Activated CD8-positive, alpha-beta T cell treated with anti-CD3 and anti-CD28 coated beads for 36 hours (primary cell): ENCODE measurements at regions not wholly inside any gene's neighbourhood (a gene's known extent, or its start where the extent isn't known, plus 50 kb on each side); places are given as distances from the start of the nearest gene placed in this dataset.

Experiments used
- ATAC-seq: fragments of 200-7000 bp; cut with Tn5 transposase; one replicate; pipeline ENCODE4 v1.10.0; 2021; ENCODE audit warnings: mild to moderate bottlenecking, moderate library complexity
- CTCF ChIA-PET: fragments of 350-600 bp; sonication (Branson Sonifier 250); formaldehyde crosslinking; loops from one replicate; lab custom pipeline; 2021; ENCODE audit warnings: antibody characterized with exemption; lab: Charles Lee
- POLR2A ChIA-PET: fragments of 350-600 bp; sonication (Branson Sonifier 250); formaldehyde crosslinking; loops from one replicate; lab custom pipeline; 2021; ENCODE audit warnings: antibody characterized with exemption; lab: Charles Lee
- DNase-seq: peaks from one replicate; pipeline ENCODE4 v3.0.0-alpha.2; 2020
- H3K27ac Mint-ChIP-seq: one replicate; pipeline ENCODE4 v1.8.0; 2021; ENCODE audit warnings: mild to moderate bottlenecking, mixed read lengths
- H3K27me3 Mint-ChIP-seq: one replicate; pipeline ENCODE4 v1.8.0; 2021; ENCODE audit warnings: mixed read lengths
- H3K36me3 Mint-ChIP-seq: one replicate; pipeline ENCODE4 v1.8.0; 2021; ENCODE audit warnings: low read depth, mixed read lengths
- H3K4me1 Mint-ChIP-seq: one replicate; pipeline ENCODE4 v1.8.0; 2021; ENCODE audit warnings: low read depth, mixed read lengths
- H3K4me3 Mint-ChIP-seq: one replicate; pipeline ENCODE4 v1.8.0; 2021; ENCODE audit warnings: mild to moderate bottlenecking, moderate library complexity, mixed read lengths
- H3K9me3 Mint-ChIP-seq: one replicate; pipeline ENCODE4 v1.8.0; 2021; ENCODE audit warnings: mixed read lengths
- intact Hi-C: fragments of 100-400 bp; cut with micrococcal nuclease; formaldehyde crosslinking; loops from one replicate; pipeline ENCODE4 v1.10.0; 2022
- TF ChIP-seq, protein P1 (sequence below): fragments of 200-600 bp; IDR thresholded peaks from one replicate; pipeline ENCODE4 v1.8.0; 2022; ENCODE audit warnings: antibody characterized with exemption, mild to moderate bottlenecking

GRCh38 chr15:53831907-53832770, 72.7 kb upstream of the WDR72 start:
- ChIA-PET CTCF (no interaction called here), POLR2A (interaction anchor here (0.6 kb wide), 2 partner anchors 9 to 12 kb away, joined by 3 to 4 read pairs; no protein-coding TSS in a partner anchor)
- Mint-ChIP-seq H3K36me3 (no peaks in the 10 kb centered on the region), H3K27ac (no peak overlapping the region), H3K27me3 (peaks cover 6% of the 10 kb centered on the region), H3K4me1 (no peaks in the 10 kb centered on the region), H3K9me3 (no peaks in the 10 kb centered on the region), H3K4me3 (no peak overlapping the region)
- DNase-seq (no peak), ATAC-seq (no peak)
- TF ChIP-seq, protein P1, sequence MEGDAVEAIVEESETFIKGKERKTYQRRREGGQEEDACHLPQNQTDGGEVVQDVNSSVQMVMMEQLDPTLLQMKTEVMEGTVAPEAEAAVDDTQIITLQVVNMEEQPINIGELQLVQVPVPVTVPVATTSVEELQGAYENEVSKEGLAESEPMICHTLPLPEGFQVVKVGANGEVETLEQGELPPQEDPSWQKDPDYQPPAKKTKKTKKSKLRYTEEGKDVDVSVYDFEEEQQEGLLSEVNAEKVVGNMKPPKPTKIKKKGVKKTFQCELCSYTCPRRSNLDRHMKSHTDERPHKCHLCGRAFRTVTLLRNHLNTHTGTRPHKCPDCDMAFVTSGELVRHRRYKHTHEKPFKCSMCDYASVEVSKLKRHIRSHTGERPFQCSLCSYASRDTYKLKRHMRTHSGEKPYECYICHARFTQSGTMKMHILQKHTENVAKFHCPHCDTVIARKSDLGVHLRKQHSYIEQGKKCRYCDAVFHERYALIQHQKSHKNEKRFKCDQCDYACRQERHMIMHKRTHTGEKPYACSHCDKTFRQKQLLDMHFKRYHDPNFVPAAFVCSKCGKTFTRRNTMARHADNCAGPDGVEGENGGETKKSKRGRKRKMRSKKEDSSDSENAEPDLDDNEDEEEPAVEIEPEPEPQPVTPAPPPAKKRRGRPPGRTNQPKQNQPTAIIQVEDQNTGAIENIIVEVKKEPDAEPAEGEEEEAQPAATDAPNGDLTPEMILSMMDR, result no peak
- intact Hi-C loops, result no loop called here

DNA sequence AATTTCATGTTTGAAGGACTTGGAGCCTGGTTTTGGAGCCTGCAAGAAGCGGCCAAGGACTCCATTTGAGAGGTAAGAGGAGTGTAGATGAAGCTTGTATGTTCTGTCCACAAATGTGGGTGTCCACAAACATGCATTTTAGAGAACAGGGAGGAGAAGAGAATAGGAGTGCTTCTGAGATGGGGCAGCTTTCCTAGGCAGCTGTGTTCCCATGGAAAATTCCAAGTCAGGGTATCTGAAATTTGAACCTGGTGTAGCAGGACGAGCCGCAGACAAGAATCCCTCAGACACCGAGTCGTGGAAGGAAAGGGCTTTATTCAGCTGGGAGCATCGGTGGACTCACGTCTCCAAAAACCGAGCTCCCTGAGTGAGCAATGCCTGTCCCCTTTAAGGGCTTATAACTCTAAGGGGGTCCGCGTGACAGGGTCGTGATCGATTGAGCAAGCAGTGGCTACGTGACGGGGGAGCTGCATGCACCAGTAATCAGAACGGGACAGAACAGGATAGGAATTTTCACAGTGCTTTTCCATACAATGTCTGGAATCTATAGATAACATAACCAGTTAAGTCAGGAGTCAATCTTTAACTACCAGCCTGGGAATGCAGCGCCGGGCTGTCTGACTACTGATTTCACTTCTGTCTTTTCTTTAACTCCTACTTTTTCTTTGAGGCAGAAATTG, 71.4 kb upstream of the WDR72 start:
- no peaks in the 10 kb centered on the region for H3K36me3 Mint-ChIP-seq
- no peaks in the 10 kb centered on the region for H3K9me3 Mint-ChIP-seq
- H3K4me3 Mint-ChIP-seq, result no peak overlapping the region
- H3K27ac Mint-ChIP-seq, result no peak overlapping the region
- ChIA-PET CTCF (no interaction called here), POLR2A (no interaction called here)
- ATAC-seq, result no peak
- TF ChIP-seq, protein P1, result no peak
- H3K27me3 Mint-ChIP-seq, result peaks cover 6% of the 10 kb centered on the region
- intact Hi-C loops, result no loop called here
- no peak for DNase-seq
- no peaks in the 10 kb centered on the region for H3K4me1 Mint-ChIP-seq

DNA sequence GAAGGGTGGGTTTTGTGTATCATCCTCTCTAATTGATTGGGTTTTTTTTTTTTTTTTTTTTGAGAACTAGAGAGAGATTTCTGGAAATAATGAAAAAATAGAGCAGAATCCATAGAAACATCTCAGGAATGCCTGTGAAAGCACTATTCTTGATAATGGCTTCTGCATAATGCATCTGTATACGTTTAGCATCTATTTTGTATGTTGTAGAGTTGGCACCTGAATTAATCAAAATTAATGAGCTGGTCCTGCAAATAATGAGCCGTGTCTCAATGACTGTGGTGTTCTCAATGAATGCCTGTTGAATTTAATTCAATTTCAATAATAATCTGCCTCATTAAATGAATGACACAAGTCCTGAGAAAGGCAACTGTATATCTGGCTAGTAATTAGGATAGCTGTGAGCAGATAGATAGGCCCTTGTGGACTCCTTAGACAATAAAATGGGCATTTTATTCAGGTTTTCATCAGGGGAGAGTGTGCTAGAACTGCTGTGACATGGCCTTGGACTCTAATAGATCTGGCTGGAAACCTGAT, 70.5 kb upstream of the WDR72 start:
- Mint-ChIP-seq H3K4me1 (no peaks in the 10 kb centered on the region), H3K27me3 (peaks cover 6% of the 10 kb centered on the region), H3K36me3 (no peaks in the 10 kb centered on the region), H3K9me3 (no peaks in the 10 kb centered on the region), H3K27ac (no peak overlapping the region), H3K4me3 (no peak overlapping the region)
- DNase-seq (no peak), ATAC-seq (no peak)
- ChIA-PET POLR2A (no interaction called here), CTCF (no interaction called here)
- TF ChIP-seq, protein P1, result no peak
- intact Hi-C loops, result no loop called here

DNA sequence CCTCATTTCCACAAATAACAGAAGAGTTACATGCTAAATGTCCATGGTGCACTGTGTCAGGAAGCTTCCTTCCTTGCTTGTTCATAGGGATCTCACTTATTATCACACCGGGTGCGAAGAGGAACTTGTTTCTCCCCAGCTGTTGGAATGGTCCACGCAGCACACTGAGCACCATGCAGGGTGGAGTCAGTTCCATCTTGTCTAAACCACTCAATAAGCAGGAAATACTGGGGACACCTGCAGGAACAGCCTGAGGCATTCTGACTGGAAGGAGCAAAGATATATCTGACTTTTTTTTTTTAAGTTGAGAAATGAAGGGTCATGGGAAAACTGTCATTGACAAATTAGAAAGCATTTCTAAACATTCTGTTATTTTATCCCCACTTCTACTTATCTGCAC, 70.0 kb upstream of the WDR72 start:
- intact Hi-C loops, result no loop called here
- Mint-ChIP-seq H3K27me3 (peaks cover 6% of the 10 kb centered on the region), H3K4me3 (no peak overlapping the region), H3K36me3 (no peaks in the 10 kb centered on the region), H3K27ac (no peak overlapping the region), H3K9me3 (peaks cover 2% of the 10 kb centered on the region), H3K4me1 (no peaks in the 10 kb centered on the region)
- POLR2A ChIA-PET, result no interaction called here
- ATAC-seq (no peak), DNase-seq (no peak)
- TF ChIP-seq, protein P1, result no peak
- CTCF ChIA-PET, result no interaction called here

DNA sequence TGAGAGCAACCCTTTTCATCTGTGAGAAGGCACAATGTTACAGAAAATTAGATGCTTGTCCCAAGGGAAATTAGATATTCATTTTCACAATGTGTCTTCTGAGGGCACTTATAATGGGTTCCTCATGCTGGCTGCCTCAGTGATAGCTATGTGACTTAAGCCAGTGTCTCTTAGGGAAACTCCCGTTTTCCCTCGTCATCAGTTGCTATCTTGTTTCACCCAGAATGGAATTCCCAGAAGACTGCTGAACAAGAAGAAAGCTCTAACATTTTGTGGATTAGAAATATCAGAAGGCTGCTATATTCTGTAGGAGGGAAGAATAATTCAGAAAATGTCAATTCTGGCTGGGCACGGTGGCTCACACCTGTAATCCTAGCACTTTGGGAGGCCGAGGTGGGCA, 67.9 kb upstream of the WDR72 start:
- Mint-ChIP-seq H3K36me3 (no peaks in the 10 kb centered on the region), H3K27me3 (peaks cover 6% of the 10 kb centered on the region), H3K9me3 (peaks cover 4% of the 10 kb centered on the region), H3K4me1 (no peaks in the 10 kb centered on the region), H3K27ac (no peak overlapping the region), H3K4me3 (no peak overlapping the region)
- no peak for ATAC-seq
- TF ChIP-seq, protein P1, result no peak
- intact Hi-C loops, result no loop called here
- DNase-seq, result no peak
- ChIA-PET POLR2A (no interaction called here), CTCF (no interaction called here)
